Keratinocyte (primary cell): ENCODE measurements at regions not wholly inside any gene's neighbourhood (a gene's known extent, or its start where the extent isn't known, plus 50 kb on each side); places are given as distances from the start of the nearest gene placed in this dataset.

ENCODE experiments used
- DNase-seq: peaks from one replicate; pipeline ENCODE4 v3.0.0-alpha.2; 2011; ENCODE audit warnings: low read depth, missing footprints, low spot score
- FAIRE-seq: peaks from 2 replicates; lab custom pipeline; 2011; peaks lifted over from hg19 to GRCh38; lab: Jason Lieb, UNC
- H2AFZ ChIP-seq: 2 replicates; pipeline ENCODE4 v1.6.0; 2012; ENCODE audit warnings: low read length, control low read depth, inconsistent platforms; ENCODE audit not compliant: control insufficient read depth
- H3K27ac ChIP-seq: 2 replicates; pipeline ENCODE4 v1.5.1; 2011; ENCODE audit warnings: low read length; ENCODE audit not compliant: control insufficient read depth, insufficient read depth
- H3K27me3 ChIP-seq: 3 replicates; pipeline ENCODE4 v1.6.0; 2011; ENCODE audit warnings: low read length; ENCODE audit not compliant: control insufficient read depth, insufficient read depth; ENCODE audit errors: extremely low read depth
- H3K36me3 ChIP-seq, 2 experiments: 2 replicates in 1 of 2; 3 replicates in 1 of 2; pipeline ENCODE4 v1.5.1; 2011; ENCODE audit warnings: low read length in 2 of 2, mild to moderate bottlenecking in 1 of 2; ENCODE audit not compliant: control insufficient read depth in 2 of 2, insufficient read depth in 2 of 2; ENCODE audit errors: extremely low read depth in 1 of 2
- H3K4me1 ChIP-seq: 3 replicates; pipeline ENCODE4 v1.5.1; 2011; ENCODE audit warnings: low read length; ENCODE audit not compliant: control insufficient read depth, insufficient read depth; ENCODE audit errors: extremely low read depth
- H3K4me2 ChIP-seq: 3 replicates; pipeline ENCODE4 v1.6.0; 2011; ENCODE audit warnings: low read depth, low read length; ENCODE audit not compliant: control insufficient read depth, insufficient read depth; ENCODE audit errors: extremely low read depth
- H3K4me3 ChIP-seq, 3 experiments: fragments of 200-600 bp in 1 of 3; sonication (generic) in 1 of 3; 2 replicates in 2 of 3; 3 replicates in 1 of 3; pipeline ENCODE4 v1.5.1; 2011 to 2016; ENCODE audit warnings: low read length in 3 of 3, mild to moderate bottlenecking in 3 of 3, control low read depth in 2 of 3, inconsistent platforms in 1 of 3, low read depth in 1 of 3, mixed read lengths in 1 of 3, mixed run types in 1 of 3, moderate library complexity in 1 of 3; ENCODE audit not compliant: control insufficient read depth in 2 of 3, insufficient read depth in 2 of 3; ENCODE audit errors: extremely low read depth in 1 of 3
- H3K79me2 ChIP-seq: 2 replicates; pipeline ENCODE4 v1.6.0; 2012; ENCODE audit warnings: low read length; ENCODE audit not compliant: control insufficient read depth, insufficient read depth
- H3K9ac ChIP-seq: 3 replicates; pipeline ENCODE4 v1.6.0; 2011; ENCODE audit warnings: low read length; ENCODE audit not compliant: control insufficient read depth, insufficient read depth; ENCODE audit errors: extremely low read depth
- H3K9me1 ChIP-seq: 3 replicates; pipeline ENCODE4 v1.6.0; 2011; ENCODE audit warnings: low read length; ENCODE audit not compliant: control insufficient read depth, insufficient read depth; ENCODE audit errors: extremely low read depth
- H3K9me3 ChIP-seq: 2 replicates; pipeline ENCODE4 v1.5.1; 2012; ENCODE audit warnings: low read depth, low read length; ENCODE audit not compliant: control insufficient read depth
- H4K20me1 ChIP-seq: 3 replicates; pipeline ENCODE4 v1.6.0; 2011; ENCODE audit warnings: low read length; ENCODE audit not compliant: control insufficient read depth, insufficient read depth; ENCODE audit errors: extremely low read depth
- CTCF ChIP-seq, 3 experiments: IDR thresholded peaks in 1 of 3; conservative IDR thresholded peaks in 1 of 3; optimal IDR thresholded peaks in 1 of 3; 2 replicates in 2 of 3; 3 replicates in 1 of 3; pipeline versions ENCODE3 to v1.5.1; 2011; ENCODE audit warnings: low read length in 3 of 3, mild to moderate bottlenecking in 3 of 3, moderate library complexity in 2 of 3, control low read depth in 1 of 3, inconsistent platforms in 1 of 3; ENCODE audit not compliant: insufficient read depth in 2 of 3; ENCODE audit errors: extremely low read depth in 1 of 3
- EZH2 ChIP-seq: IDR thresholded peaks from one replicate; pipeline ENCODE4 v1.6.1; 2012; ENCODE audit warnings: inconsistent platforms, mild to moderate bottlenecking, low read length, moderate library complexity
- dilution Hi-C: fragments of 300-500 bp; cut with MboI; formaldehyde crosslinking; loops from one replicate; pipeline ENCODE4 v1.7.0; 2020; ENCODE audit warnings: low sequenced_read_pairs; ENCODE audit not compliant: extremely low pct_ligation_motif_present

- Histone ChIP-seq H3K4me3 (peak overlapping the region in 2 of 3 experiments; percentile 46 to 50), H3K27me3 (peaks cover 35% of the 10 kb centered on the region)
- peak; percentile 79 for FAIRE-seq
These were observed 127.4 kb upstream of the DPYD start for GRCh38 chr1:98048244-98048643.

GRCh38 chr1:98047171-98047570 lies 126.3 kb upstream of the DPYD start:
- TF ChIP-seq EZH2 (no peak), CTCF (optimal IDR thresholded peaks at IDR 0.05 in 1 of 3, IDR thresholded peaks at IDR 0.05 in 1 of 3, conservative IDR thresholded peaks at IDR 0.05 in 1 of 3; ENCODE audit: extremely low read depth in 1 of 3, insufficient read depth in 2 of 3, low read length in 3 of 3) (no peak)
- peaks cover 6% of the 10 kb centered on the region for H3K4me1 ChIP-seq
- no peaks in the 10 kb centered on the region for H3K36me3 ChIP-seq
- H2AFZ ChIP-seq = no peak overlapping the region
- H3K4me3 ChIP-seq = no peak overlapping the region
- H4K20me1 ChIP-seq = no peaks in the 10 kb centered on the region
- no peak overlapping the region for H3K27ac ChIP-seq
- H3K9me1 ChIP-seq = no peaks in the 10 kb centered on the region
- no peak for DNase-seq
- peaks cover 35% of the 10 kb centered on the region for H3K27me3 ChIP-seq
- FAIRE-seq = no peak
- no peak overlapping the region for H3K4me2 ChIP-seq
- dilution Hi-C loops = no loop called here
- no peaks in the 10 kb centered on the region for H3K79me2 ChIP-seq
- H3K9me3 ChIP-seq = no peaks in the 10 kb centered on the region
- H3K9ac ChIP-seq = no peak overlapping the region

More at GRCh38 chr1:98048244-98048643, 127.4 kb upstream of the DPYD start:
- H3K36me3 ChIP-seq = no peaks in the 10 kb centered on the region
- no peak for DNase-seq
- TF ChIP-seq EZH2 = no peak
- peak in 2 of 3 experiments; percentile 12 to 16 for TF ChIP-seq CTCF (optimal IDR thresholded peaks at IDR 0.05 in 1 of 3, IDR thresholded peaks at IDR 0.05 in 1 of 3, conservative IDR thresholded peaks at IDR 0.05 in 1 of 3; ENCODE audit: extremely low read depth in 1 of 3, insufficient read depth in 2 of 3, low read length in 3 of 3)
- H3K9me1 ChIP-seq = no peaks in the 10 kb centered on the region
- dilution Hi-C loops = no loop called here
- H3K4me2 ChIP-seq = peak overlapping the region; percentile 83
- no peaks in the 10 kb centered on the region for H3K9me3 ChIP-seq
- no peaks in the 10 kb centered on the region for H4K20me1 ChIP-seq
- H3K79me2 ChIP-seq = no peaks in the 10 kb centered on the region
- H3K4me1 ChIP-seq = peaks cover 9% of the 10 kb centered on the region
- no peak overlapping the region for H2AFZ ChIP-seq
- H3K27ac ChIP-seq = no peak overlapping the region
- H3K9ac ChIP-seq = no peak overlapping the region
